Hepatocyte (in vitro differentiated cells): ENCODE measurements at regions not wholly inside any gene's neighbourhood (a gene's known extent, or its start where the extent isn't known, plus 50 kb on each side); places are given as distances from the start of the nearest gene placed in this dataset.

Source experiments
- EZH2 ChIP-seq: fragments of 200-600 bp; sonication (generic); IDR thresholded peaks from 2 replicates; pipeline ENCODE4 v1.6.1; 2016; ENCODE audit warnings: antibody characterized with exemption, mild to moderate bottlenecking, borderline replicate concordance
- EZH2phosphoT487 ChIP-seq: fragments of 200-600 bp; sonication (generic); IDR thresholded peaks from one replicate; pipeline ENCODE4 v1.6.1; 2018; ENCODE audit warnings: antibody characterized with exemption, mild to moderate bottlenecking, low read depth, moderate library complexity; ENCODE audit not compliant: unreplicated experiment, severe bottlenecking
- TF ChIP-seq, protein P1 (sequence below): fragments of 200-600 bp; sonication (generic); IDR thresholded peaks from 2 replicates; pipeline ENCODE4 v1.5.1; 2016; ENCODE audit warnings: antibody characterized with exemption, mild to moderate bottlenecking; ENCODE audit not compliant: poor library complexity

DNA sequence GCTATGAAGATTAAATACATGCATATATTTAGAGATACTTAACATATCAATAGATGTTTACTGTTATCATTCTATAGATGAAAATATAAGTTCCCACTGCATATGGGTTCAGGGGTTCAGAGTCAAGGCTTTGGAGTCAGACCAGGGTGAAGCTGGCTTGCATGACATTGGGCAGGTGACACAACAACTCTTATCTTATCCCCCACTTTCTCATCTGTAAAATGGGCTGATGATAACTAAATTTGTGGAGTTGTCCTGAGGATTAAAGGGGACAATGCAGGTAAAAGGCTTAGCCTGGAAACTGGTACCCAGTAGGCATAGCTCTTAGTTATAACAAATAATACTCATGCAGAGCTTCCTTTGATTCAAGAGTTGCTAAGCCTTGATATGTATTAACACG, 72.6 kb upstream of the BRINP1 start:
- TF ChIP-seq, protein P1, sequence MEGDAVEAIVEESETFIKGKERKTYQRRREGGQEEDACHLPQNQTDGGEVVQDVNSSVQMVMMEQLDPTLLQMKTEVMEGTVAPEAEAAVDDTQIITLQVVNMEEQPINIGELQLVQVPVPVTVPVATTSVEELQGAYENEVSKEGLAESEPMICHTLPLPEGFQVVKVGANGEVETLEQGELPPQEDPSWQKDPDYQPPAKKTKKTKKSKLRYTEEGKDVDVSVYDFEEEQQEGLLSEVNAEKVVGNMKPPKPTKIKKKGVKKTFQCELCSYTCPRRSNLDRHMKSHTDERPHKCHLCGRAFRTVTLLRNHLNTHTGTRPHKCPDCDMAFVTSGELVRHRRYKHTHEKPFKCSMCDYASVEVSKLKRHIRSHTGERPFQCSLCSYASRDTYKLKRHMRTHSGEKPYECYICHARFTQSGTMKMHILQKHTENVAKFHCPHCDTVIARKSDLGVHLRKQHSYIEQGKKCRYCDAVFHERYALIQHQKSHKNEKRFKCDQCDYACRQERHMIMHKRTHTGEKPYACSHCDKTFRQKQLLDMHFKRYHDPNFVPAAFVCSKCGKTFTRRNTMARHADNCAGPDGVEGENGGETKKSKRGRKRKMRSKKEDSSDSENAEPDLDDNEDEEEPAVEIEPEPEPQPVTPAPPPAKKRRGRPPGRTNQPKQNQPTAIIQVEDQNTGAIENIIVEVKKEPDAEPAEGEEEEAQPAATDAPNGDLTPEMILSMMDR: no peak
- TF ChIP-seq EZH2 (no peak), EZH2phosphoT487 (no peak)
